ENCODE measurements at regions not wholly inside any gene's neighbourhood (a gene's known extent, or its start where the extent isn't known, plus 50 kb on each side); places are given as distances from the start of the nearest gene placed in this dataset.

DNA sequence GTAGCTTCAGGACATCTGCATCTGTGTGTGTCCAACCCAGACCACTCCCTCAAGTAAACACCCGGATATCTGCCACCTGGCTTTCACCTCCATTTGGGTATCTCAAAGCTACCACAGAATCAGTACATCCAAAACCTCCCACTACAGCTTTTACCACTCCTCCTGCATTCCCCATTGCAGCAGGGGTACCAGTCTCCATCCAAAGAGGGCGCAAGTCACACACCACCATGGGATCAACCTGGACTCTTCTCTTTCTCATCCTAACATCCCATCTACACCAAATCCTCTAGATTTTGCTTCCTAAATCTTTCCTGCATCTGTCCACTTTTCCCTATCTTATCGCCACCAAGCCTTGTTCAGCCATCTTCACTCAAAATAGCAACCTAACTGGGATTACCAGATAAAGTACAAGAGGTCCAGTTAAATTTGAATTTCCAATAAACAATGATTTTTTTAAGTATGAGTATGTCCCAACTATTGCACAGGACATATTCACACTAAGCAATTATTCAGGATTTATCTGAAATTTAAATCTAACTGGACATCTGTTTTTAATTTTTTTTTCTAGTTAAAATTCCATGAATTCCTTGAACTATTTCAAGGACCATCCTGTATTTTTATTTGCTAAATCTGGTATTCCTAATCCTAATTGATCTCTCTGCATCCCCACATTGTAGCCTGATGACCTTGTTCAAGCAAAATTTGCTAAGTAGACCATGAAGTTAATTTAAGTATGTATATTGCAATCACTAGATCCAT lies 164.3 kb upstream of the MLN start:
- DNase-seq: no peak

DNA sequence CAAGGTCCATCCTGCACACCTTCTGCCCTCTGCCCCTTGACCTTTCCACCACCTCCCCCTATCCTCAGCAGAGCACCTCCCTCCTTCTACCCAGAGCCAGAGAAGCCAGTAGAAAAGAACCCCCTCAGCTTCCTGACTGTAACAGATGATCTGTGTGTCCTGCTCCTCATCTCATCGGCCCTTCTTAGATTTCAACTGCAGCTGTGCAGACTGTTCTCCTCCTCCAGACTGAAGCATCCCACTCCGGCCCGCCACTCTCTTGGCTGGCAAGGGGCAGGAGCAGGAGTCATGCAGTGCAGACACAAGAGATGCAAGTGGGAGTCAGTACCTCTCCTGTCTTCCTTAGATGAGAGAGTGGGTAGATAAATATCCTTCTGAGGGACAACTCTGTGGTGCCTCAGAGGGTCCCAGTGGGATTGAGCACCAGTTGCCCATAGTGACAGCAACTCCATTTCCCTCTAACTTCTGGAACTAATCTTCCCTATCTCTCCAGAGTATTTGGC lies 163.5 kb upstream of the MLN start:
- DNase-seq: no peak

DNA sequence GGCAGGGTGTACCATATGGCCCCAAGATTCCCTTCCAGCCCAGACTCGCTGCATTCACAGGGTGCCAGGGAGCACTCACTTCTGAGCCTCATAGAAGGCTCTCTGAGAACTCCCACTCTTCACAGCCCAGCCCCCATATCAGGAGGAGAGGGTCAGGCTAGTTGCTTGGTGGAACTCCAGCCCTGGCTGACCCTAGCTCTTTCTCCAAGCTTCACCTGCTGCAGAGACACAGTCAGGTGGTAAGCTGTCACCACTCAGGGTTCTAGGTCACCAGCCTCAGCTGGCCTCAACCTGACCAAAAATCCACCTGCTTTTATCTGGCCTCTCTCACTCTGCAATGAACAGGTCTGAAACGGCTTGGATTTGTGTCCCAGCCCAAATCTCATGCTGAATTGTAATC lies 162.7 kb upstream of the MLN start:
- DNase-seq: no peak

GRCh38 chr6:33965766-33966165 lies 162.0 kb upstream of the MLN start:
- DNase-seq: no peak

- no peak for DNase-seq
These were observed 160.6 kb upstream of the MLN start for GRCh38 chr6:33964387-33964786.

- no peak for DNase-seq
These were observed 159.4 kb upstream of the MLN start for GRCh38 chr6:33963136-33963750.

GRCh38 chr6:33962246-33963027 lies 158.6 kb upstream of the MLN start:
- no peak for DNase-seq

DNA sequence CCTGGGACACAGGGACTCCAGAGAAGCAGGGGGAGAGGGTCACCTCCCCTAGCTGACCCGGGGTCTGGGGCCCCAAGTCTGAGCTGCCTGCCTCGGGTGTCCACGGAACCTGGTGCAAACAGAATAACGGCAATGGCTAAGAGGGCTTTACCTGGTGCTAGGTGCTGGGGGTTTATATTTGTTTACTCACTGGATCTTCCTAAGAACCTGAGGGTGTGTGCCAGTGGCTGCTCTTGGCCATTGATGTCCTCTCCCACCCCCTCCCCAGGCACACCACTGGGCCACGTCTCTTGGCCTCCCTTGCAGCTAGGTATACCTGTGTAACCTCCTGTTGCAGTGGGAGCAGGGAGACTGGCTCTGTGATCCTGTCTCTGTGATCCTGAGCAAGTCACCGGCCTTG lies 157.9 kb upstream of the MLN start:
- DNase-seq: no peak

DNA sequence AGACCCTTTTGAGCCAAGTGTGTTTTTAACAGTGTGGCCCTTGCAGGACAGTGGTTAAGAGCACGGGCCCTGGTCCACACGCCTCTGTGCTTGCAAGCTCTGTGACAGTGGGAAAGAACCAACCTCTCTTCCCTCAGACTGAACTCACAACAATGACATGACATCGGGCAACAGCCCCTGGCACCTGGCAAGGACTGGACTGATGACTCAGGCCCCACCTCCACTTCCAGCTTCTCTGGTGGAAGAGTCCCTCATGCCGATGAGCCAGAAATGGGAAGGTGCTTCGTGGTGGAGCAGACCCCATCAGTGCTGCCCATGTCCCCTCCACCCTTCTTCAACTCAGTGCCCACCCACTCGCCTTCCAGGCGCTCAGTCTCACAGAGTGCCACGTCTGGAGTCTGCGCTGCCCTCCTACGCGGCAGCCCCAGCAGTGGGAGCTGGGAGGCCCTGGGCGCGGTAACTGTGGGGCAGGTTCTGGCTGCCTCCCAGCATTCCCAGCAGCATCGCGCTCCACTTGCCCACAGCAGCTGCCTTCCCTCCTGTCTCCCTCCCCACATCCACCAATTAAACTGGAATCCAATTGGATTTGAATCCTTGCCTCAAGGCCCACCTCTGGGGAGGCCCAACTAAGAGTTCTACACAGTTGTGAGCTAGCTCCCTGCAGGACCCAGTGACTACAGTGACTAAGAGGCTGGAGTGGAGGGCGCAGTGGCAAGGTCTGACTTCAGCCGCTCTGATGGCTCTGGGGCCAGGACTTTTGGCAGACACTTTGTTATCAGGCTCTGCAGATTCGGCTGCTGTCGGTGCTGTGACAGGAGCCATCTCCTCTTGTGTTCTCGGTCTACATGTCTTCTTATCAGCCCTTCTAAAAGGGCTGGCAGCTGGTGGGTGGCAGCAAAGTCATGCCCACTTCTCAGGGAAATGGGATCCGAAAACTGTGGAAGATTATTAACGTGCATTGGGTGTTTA lies 156.8 kb upstream of the MLN start:
- no peak for DNase-seq

DNA sequence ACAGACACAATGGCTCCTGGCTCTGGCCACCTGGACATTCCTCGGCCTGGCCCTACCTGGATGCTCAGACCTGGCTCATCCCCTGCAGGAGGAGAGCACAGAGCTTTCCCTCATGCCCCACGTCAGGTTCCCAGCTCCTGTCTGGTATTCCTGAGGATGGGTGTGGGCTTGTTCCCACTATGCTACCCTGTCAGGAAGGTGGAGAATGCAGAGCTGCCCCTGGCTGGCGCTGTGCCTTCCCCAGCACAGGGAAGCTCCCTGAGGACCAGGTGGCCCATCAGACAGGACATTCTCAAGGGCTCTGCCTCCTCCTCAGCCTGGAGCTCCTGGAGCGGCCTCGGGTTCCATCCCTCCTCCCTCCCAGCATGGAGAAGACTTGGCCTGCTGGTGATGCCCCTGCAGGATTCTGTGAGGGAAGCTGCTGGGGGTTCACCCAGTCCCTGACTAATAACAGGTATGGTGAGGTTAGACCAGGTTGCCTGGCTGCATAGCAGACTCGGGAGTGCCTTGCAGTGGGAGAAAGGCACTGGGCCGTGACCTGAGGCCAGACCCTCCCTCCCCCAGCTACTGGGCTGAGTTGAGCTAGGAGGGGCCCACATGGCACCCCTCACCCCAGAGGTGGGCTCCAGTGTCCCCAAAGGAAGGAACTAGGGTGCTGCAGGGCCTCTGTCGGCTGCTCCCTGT lies 156.0 kb upstream of the MLN start:
- no peak for DNase-seq

- DNase-seq: no peak
These were observed 155.5 kb upstream of the MLN start for GRCh38 chr6:33959329-33959651.

GRCh38 chr6:33958526-33959328 lies 154.9 kb upstream of the MLN start:
- no peak for DNase-seq

DNA sequence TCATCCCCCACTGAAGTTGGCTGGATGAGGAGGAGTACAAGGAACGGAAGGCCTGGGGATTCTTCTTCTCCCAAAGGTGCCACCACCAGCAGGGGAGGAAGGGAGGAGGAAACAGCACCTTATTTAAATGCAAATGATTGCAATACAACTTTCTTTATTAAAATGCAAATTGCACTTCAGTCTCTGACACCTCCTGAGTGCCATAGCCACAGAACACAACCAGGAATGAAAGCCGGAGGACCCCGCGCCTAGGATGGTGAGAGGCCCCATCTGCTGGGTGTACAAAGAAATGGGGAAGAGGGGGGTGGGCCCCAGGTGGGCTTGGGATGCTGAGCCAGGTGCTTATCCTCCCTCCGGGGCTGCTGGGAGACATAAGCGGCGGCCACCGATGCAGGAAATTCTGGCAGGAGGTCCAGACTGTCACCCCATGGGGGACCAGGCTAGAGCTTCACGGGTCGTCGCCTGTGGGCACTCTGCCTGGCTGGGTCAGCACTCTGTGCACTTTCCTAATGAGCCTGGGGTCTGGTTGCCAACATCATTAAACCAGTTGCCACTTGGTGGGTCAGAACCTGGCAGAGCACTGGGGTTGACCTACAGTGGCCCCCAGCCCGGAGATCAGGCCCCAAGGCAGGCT lies 154.2 kb upstream of the MLN start:
- no peak for DNase-seq

DNA sequence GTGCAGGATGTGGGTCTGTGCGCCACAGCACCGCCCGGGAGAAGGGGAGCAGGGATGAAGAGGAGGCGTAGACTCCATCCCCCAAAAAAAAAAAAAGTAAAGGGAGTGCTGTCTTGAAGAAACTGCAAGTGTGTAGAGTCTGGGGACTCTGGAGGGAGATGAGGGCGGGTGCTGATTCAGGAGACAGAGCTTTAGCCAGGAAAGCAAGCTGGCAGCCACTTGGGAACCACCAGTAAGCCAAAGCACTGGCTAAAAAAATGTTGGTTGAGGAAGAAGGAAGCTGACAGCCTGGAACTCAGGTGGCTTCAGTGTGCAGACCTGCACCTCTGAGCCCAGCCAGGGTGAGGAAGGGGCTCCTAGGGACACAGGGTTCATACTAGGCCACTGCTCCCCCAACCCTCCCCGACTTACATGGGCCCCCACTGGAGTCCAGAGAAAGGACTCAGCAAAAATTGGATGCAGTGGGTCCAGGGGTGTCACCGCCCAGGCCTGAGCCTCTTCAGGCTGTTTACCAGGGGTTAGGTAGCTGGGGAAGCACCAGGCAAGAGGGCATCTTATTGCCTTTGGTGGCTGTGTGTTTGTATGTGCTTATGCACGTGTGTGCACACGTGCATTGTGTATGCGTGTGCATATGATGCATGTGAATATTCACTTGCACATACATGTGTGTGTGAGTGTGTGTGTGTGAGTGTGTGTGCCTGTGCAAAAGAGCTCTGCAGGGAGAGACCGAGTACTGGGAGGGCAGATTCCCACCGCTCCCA lies 153.5 kb upstream of the MLN start:
- no peak for DNase-seq

GRCh38 chr6:33956206-33956605 lies 152.4 kb upstream of the MLN start:
- DNase-seq: no peak

DNA sequence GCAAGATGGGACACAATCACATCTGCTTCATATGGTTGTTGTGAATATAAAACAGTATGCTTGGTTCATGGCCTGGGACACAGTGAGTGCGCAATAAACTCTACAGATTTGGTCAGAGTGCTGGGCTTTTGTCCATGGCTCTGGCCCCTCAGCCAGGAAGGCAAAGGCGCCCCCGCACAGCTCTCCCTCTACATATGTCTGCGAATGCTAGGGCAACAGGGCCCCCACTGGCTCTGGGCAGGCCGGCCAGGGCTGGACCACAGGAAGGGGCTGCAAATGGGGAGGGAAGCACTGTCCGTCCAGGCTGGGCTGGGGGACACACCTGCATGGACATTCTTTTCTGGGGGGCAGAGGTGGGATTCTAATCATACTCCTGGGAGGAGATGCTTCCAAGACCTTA lies 151.8 kb upstream of the MLN start:
- DNase-seq: no peak

DNA sequence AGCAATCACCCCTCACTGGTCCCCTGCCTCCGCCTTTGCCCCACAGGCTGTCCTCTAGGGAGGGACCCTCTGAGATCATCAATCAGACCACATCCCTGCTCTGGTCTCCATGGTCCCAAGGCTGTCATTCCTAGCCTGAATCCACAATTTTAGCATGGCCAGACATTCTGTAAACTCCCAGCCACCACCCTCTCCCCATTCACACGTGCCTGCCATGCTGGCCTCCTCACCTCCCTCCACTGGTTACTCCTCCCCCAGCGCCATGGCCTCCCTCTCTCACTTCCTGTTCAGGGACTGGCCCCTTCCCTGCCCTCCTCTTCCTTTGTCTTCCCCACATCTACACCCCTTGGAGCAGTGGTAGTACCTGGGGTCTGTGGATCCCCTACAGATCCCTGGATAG lies 150.7 kb upstream of the MLN start:
- DNase-seq: no peak

GRCh38 chr6:33953171-33953570 lies 149.4 kb upstream of the MLN start:
- no peak for DNase-seq

DNA sequence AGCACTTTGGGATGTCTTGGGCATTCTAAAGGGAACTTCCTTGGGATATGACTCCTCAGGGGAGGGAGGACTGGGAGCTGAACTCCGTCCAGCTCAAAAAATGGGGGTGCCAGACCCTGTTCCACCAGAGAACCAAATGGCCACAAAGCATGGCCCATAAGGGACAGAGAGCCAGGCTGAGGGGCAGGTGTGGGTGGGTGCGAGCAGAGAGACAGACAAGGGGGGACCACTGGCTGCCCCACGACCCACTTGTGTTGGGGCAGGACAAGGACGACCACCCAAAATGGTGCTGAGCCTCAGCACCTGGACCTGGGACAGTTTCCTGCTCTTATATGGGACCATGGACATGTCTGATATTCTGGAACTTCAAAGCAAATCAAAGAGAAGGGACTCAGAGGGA lies 148.2 kb upstream of the MLN start:
- DNase-seq: no peak
